ENCODE measurements at regions not wholly inside any gene's neighbourhood (a gene's known extent, or its start where the extent isn't known, plus 50 kb on each side); places are given as distances from the start of the nearest gene placed in this dataset.

- intact Hi-C loops (cut with micrococcal nuclease) = loop anchor here (1.0 kb wide), 1 partner anchor 178 kb away; no protein-coding TSS in a partner anchor
Observed at GRCh38 chr12:107223821-107224220, 130.5 kb upstream of the CRY1 start.

DNA sequence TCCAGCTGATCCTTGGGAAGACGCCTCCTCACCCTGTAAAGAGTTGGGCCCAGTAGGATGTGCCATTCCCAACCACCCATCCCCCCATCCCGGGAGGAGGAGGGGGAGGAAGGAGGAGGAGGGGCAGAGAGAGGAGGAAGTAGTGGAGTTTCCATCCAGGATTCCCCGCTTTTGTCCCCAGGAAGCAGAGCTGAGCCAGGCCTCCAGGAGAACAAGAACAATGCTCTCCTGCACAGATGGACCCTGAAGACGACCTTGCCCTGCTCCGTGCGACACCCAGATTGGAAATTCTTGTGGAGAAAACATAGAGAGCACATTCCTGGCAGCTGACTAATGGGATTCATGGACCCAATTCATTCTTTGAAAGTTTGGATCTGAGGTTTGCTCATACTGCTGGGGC lies 132.3 kb upstream of the CRY1 start:
- intact Hi-C loops (cut with micrococcal nuclease) = no loop called here

GRCh38 chr12:107226126-107226525 lies 132.8 kb upstream of the CRY1 start:
- intact Hi-C loops (cut with micrococcal nuclease) = no loop called here

DNA sequence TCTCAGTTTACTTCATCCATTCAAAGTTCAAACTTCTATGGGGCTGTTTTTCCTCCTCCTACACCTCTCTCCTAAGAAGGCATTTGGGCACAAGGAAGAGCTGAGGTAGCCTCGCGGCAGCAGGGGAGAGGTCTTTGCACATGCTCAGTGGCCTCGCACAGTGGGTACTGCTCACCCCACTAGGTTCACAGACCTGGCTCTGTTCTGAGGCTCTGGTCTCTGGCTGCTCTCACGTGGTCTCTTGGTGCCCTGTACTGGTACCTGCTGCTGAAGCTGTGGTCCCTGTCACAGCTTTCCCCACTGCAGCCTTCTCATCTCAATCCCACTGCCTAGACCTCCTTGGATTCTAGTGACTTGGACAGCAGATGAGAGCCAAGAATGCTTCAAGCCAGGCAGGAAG lies 134.7 kb upstream of the CRY1 start:
- intact Hi-C loops (cut with micrococcal nuclease) = no loop called here

DNA sequence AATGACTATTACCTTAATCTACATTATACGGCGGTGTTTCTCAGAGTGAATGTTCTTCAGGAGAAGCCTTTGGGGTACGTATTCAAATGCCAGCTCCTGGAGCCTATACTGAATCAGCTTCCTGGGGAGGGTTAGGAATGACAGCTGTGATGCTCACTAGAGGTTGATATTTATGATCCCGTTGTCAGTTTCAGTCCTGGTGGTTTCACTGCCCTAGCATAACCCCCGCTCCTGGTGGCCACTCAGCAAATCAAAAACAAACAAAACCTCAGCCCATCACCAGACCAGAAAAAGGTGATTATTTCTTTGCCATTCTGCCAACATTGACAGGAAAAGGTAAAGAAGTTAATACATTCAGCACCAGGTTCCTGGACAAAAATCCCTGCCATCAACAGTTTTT lies 136.5 kb upstream of the CRY1 start:
- intact Hi-C loops (cut with micrococcal nuclease) = no loop called here

- intact Hi-C loops (cut with micrococcal nuclease) = no loop called here
Observed at GRCh38 chr12:107231303-107231702, 138.0 kb upstream of the CRY1 start.

GRCh38 chr12:107233551-107233950 lies 140.2 kb upstream of the CRY1 start:
- intact Hi-C loops (cut with micrococcal nuclease) = no loop called here

DNA sequence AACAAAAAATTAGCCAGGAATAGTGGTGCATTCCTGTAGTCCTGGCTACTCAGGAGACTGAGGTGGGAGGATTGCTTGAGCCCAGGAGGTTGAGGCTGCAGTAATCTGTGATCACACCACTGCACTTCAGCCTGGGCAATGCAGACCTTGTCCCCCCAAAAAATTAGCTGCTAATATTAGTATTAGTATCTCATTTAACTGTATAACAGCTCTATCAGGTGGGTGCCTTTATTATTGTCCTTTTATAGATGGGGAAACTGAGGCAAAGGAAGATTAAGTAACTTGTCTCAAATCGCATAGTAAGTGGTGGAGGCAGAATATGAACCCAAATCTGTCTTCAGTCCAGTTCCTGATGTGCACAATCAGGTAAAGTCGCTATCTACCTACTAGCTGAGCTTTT lies 142.3 kb upstream of the CRY1 start:
- intact Hi-C loops (cut with micrococcal nuclease) = no loop called here

DNA sequence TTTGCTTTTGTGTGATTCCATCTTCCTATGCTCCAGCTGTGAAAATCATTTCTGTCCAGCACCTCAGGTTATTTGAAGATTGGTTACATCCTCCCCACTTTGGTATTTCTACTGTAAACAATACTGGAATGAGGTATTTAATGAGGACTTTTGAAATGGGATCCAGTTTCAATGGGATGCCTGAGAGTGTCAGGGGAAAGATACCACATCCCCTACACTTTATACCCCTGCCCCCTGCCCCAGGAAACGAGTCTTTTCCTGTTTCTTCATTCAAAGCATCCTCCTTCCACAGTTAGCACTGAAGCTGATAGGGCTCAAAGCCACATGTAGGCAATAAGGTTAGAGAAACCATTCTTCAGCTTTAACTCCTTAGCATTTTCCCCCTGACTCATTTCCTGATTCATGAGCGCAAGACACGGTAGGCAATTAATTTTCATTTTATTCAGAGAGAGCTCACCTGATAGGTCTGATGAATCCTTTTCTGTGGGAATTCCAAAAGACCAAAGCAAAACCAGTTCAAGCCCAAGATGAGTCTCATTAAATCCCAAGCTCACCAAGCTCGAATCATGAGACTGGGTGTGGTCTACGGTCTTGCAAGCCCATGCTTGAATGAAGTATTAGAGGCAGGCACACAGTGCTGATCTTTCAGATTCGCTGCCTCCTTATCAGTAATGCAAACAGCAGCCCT lies 143.6 kb upstream of the CRY1 start:
- intact Hi-C loops (cut with micrococcal nuclease) = no loop called here

DNA sequence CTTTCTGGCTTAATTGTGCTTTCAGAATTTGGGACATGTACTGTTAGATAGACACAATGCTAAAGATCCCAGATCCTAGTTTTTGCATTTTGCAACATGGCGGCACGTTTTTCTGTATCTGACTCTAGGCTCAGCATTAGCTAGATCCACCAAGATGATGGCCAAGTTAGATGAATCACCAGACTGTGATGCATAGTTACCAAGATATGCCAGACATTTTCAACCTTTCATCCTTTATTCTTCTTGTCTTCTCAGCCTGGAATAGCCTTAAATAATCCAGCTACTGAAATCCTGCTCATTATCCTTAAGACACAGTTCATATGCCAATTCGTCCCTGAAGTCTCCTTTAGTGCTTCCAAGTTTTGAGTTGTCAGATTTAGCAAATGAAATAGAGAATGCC lies 144.9 kb upstream of the CRY1 start:
- intact Hi-C loops (cut with micrococcal nuclease) = no loop called here

- intact Hi-C loops (cut with micrococcal nuclease) = no loop called here
Observed at GRCh38 chr12:107241411-107241810, 148.1 kb upstream of the CRY1 start.

DNA sequence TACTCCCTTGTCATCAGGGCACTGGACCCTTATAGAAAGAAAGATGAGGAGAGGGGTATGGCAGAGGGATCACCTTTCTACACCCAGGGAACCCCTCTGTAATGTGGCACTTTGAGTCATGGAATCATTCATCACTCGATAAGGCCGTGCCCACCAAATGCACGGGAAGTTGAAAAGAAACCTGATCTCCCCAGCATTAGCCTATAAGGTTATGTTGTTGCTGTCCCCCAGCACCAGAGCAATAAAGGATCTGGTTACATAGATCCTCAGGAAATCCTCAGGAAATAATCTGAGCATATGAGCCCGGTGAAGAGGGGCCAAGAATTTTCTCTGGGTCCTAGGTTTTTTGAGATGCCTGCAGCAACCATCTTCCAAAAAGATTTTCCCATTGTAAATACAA lies 148.8 kb upstream of the CRY1 start:
- intact Hi-C loops (cut with micrococcal nuclease) = no loop called here

- intact Hi-C loops (cut with micrococcal nuclease) = no loop called here
Observed at GRCh38 chr12:107243341-107243740, 150.0 kb upstream of the CRY1 start.

DNA sequence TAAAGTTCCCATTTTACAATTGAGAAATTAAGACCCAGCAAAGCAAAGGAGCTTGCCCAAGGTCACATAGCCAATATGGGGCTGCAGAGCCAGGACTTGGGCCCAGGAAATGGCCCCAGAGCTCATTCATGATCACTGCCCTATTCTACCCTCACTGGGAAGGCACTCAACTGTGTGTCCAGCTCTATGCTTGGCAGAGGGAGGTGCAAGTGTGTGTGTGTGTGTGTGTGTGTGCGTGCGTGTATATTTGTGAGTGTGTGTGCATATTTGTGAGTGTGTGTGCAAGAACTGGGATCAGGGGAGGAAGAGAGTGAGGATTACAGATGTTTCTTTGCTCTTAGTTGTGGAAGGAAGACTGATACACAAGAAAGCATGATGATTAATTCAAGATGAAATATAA lies 151.2 kb upstream of the CRY1 start:
- intact Hi-C loops (cut with micrococcal nuclease) = no loop called here

DNA sequence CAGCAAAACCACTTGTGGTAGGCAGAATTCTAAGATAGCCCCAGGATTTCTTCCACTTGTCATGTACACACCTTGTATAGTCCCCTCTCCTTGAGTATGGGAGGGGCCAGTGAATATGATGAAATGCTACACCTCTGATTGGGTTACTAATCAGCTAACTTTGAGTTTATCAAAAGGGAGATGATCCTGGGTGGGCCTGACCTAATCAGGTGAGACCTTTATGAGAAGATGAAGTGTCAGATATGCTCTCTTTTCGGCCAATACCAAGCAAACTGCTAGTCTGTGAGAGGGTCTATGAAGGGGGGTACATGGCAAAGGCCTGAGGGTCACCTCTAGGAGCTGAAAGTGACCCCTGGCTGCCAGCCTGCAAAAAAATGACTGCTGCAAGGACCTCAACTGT lies 154.3 kb upstream of the CRY1 start:
- intact Hi-C loops (cut with micrococcal nuclease) = no loop called here

- intact Hi-C loops (cut with micrococcal nuclease) = no loop called here
Observed at GRCh38 chr12:107248187-107248586, 154.8 kb upstream of the CRY1 start.

- intact Hi-C loops (cut with micrococcal nuclease) = no loop called here
Observed at GRCh38 chr12:107251288-107251687, 157.9 kb upstream of the CRY1 start.

GRCh38 chr12:107253361-107253760 lies 160.0 kb upstream of the CRY1 start:
- intact Hi-C loops (cut with micrococcal nuclease) = no loop called here

DNA sequence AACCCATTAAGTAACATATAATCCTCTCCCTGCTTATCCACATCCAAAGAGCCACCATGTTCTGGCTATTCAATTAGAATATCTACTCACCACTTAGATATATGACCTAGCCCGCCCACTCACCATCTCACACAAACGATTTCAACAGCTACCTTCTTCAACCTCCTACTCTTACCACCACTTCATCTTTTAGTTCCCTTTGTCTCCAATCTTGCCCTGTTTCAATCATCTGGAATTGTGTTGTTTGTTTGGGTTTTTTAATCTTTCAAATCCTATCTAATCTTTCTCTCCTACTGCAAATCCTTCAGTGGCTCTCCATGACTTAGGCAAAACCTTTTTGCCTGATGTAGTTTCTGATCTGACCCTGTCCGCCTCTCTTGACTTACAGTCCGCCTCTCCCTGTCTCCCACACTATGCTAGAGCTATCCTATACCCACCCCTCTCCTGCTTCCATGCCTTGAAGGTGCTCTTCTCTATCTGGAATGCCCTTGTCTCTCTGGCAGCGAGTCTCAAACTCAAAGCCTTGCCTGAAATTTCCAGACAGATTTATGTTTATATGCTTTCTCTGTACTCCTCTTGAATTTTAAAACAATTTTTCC lies 161.0 kb upstream of the CRY1 start:
- intact Hi-C loops (cut with micrococcal nuclease) = no loop called here

GRCh38 chr12:107258780-107259179 lies 165.4 kb upstream of the CRY1 start:
- intact Hi-C loops (cut with micrococcal nuclease) = no loop called here

DNA sequence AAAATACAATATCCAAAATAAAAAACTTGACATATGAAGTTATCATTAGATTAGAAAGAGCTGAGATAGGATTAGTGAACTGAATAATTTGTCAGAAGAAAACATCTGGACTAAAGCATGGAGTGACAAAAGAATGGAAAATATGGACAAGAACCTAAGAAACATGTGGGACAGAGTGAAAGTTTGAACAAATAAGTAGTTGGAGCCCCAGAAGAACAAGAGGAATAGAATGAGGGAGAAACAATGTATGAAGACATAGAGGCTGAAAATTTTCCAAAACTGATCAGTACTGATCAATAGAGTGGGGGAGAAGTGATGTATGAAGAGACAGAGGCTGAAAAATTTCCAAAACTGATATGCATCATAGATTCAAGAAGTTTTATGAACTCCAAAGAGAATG lies 170.6 kb upstream of the CRY1 start:
- intact Hi-C loops (cut with micrococcal nuclease) = no loop called here

DNA sequence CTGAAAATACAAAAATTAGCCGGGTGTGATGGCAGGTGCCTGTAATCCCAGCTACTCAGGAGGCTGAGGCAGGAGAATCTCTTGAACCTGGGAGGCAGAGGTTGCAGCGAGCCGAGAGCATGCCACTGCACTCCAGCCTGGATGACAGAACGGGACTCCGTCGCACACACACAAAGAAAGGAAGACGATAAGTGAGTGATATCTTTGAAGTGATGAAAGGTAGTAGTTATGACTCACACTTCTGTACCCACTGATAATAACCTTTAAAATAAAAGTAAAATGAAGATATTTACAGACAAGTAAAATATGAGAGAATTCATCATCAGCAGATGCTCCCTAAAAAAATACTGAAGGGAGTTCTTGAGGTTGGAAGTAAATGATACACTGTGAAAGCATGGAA lies 171.3 kb upstream of the CRY1 start:
- intact Hi-C loops (cut with micrococcal nuclease) = no loop called here

- intact Hi-C loops (cut with micrococcal nuclease) = no loop called here
Observed at GRCh38 chr12:107267604-107268003, 174.3 kb upstream of the CRY1 start.

Data from T-helper 1 cell treated with Interleukin-12 subunit alpha and Interleukin-12 subunit beta and Interleukin-4 antibody, amounts not matched to agents 30 ng/mL and 1 ng/mL, for 36 hours (primary cell).